PFSK-1 (cell line): ENCODE measurements at regions not wholly inside any gene's neighbourhood (a gene's known extent, or its start where the extent isn't known, plus 50 kb on each side); places are given as distances from the start of the nearest gene placed in this dataset.

Source experiments
- FOXP2 ChIP-seq: optimal IDR thresholded peaks from 2 replicates; pipeline ENCODE3; 2011; ENCODE audit warnings: borderline replicate concordance, control low read depth, inconsistent platforms; ENCODE audit not compliant: insufficient read depth; ENCODE audit errors: extremely low read length, extremely low read depth
- POLR2AphosphoS5 ChIP-seq: IDR thresholded peaks from 2 replicates; pipeline ENCODE4 v1.6.1; 2012; ENCODE audit warnings: low read depth, mild to moderate bottlenecking, control low read depth, low read length, moderate library complexity
- REST ChIP-seq, 2 experiments: IDR thresholded peaks; 2 replicates each; pipeline versions ENCODE4 v1.6.1 to v1.8.0; 2011 to 2012; ENCODE audit warnings: low read depth in 2 of 2, low read length in 2 of 2, control low read depth in 1 of 2, inconsistent platforms in 1 of 2, mild to moderate bottlenecking in 1 of 2, moderate library complexity in 1 of 2; ENCODE audit not compliant: insufficient read depth in 1 of 2
- SIN3A ChIP-seq: IDR thresholded peaks from 2 replicates; pipeline ENCODE4 v1.6.1; 2012; ENCODE audit warnings: mild to moderate bottlenecking, low read length, moderate library complexity, borderline replicate concordance; ENCODE audit not compliant: insufficient read depth
- TAF1 ChIP-seq: IDR thresholded peaks from 2 replicates; pipeline ENCODE4 v1.6.1; 2012; ENCODE audit warnings: low read length, control low read depth, borderline replicate concordance; ENCODE audit not compliant: insufficient read depth

GRCh38 chr10:65838811-65839210, 1087.0 kb upstream of the LRRTM3 start:
- TF ChIP-seq SIN3A (no peak), FOXP2 (no peak), POLR2AphosphoS5 (no peak), REST (IDR thresholded peaks at IDR 0.05; ENCODE audit: insufficient read depth in 1 of 2, low read depth in 2 of 2, low read length in 2 of 2) (no peak), TAF1 (no peak)

DNA sequence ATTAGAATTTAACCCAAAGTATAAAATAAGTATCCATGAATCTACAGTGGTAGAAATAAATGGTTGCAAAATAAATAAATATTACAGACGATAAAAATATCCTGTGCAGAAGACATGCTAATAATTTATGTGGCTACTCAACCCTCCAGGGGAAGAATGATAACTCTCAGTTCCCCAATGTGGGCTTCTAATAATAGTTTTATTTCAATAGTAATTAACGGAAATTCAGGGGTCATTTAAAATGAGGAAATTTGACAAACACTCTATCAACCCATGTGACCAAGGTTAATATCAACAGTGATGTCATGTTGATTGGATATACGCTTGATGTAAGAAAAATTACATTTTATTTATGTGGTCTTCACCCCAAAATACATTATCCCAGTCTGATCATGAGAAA, 1082.6 kb upstream of the LRRTM3 start:
- TF ChIP-seq REST (IDR thresholded peaks at IDR 0.05; ENCODE audit: insufficient read depth in 1 of 2, low read depth in 2 of 2, low read length in 2 of 2) (no peak), FOXP2 (no peak), TAF1 (no peak), SIN3A (no peak), POLR2AphosphoS5 (no peak)

DNA sequence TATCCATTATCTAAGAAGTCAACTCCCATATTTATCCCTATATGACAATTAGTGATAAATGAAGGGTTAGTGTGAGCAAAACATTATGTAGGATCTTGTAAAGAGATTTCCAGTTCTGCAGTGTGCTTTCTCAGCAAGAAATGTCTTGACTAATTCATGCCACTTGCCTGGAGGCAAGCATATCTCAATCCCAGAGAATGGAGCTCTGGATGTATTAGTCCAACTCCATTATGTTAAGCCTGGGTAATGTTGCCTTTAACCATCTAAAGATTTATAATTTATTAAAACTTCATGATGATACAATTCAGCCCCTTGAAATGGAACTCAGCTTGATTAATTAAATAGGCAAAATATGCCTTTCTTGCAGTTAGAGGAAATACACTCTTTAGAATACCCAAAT, 1079.9 kb upstream of the LRRTM3 start:
- TF ChIP-seq TAF1: no peak
- TF ChIP-seq POLR2AphosphoS5: no peak
- no peak for TF ChIP-seq SIN3A
- no peak for TF ChIP-seq FOXP2
- no peak for TF ChIP-seq REST (IDR thresholded peaks at IDR 0.05; ENCODE audit: insufficient read depth in 1 of 2, low read depth in 2 of 2, low read length in 2 of 2)

- no peak for TF ChIP-seq SIN3A
- TF ChIP-seq REST (IDR thresholded peaks at IDR 0.05; ENCODE audit: insufficient read depth in 1 of 2, low read depth in 2 of 2, low read length in 2 of 2): no peak
- no peak for TF ChIP-seq FOXP2
- TF ChIP-seq TAF1: no peak
- no peak for TF ChIP-seq POLR2AphosphoS5
Measured at GRCh38 chr10:65846541-65846940, 1079.3 kb upstream of the LRRTM3 start.

DNA sequence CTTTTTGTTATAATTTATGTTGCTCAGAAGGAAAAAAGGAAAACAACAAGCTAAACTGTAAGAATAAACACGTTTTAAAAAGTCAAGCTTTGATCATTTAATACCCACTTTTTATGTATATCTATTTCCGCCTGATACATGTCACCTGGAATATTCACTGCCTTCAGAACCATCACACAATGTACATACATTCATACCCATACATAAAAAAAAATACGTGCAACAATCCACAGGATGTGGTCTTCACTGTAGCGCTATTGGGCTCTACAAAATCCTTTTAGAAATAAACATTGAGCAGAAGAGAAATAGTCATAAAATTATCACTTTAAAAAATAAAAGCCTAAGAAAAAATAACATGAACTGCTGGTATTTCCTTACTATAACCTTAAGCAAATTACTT, 1078.9 kb upstream of the LRRTM3 start:
- TF ChIP-seq REST (IDR thresholded peaks at IDR 0.05; ENCODE audit: insufficient read depth in 1 of 2, low read depth in 2 of 2, low read length in 2 of 2): no peak
- no peak for TF ChIP-seq TAF1
- TF ChIP-seq SIN3A: no peak
- no peak for TF ChIP-seq POLR2AphosphoS5
- no peak for TF ChIP-seq FOXP2
